ENCODE measurements at regions not wholly inside any gene's neighbourhood (a gene's known extent, or its start where the extent isn't known, plus 50 kb on each side); places are given as distances from the start of the nearest gene placed in this dataset.
"Not testable (repeated sequence)": the region's sequence is repeated elsewhere in the genome, so short reads cannot be mapped to it uniquely, and the experiment has no call there.

- 58% methylated on average over 4 of the region's 4 CpGs for WGBS, 2 donors
- Histone ChIP-seq H3K4me3 (replicated peaks in 1 of 3) (no peak overlapping the region), H3K27ac (no peak overlapping the region), H3K9me3 (no peaks in the 10 kb centered on the region), H3K27me3 (no peaks in the 10 kb centered on the region), H3K36me3 (no peaks in the 10 kb centered on the region), H3K4me1 (no peaks in the 10 kb centered on the region)
- TF ChIP-seq CTCF (IDR thresholded peaks at IDR 0.05) (no peak), POLR2A (IDR thresholded peaks at IDR 0.05) (no peak)
- DNase-seq, result no peak
- intact Hi-C loops (cut with DNase I), result no loop called here
Measured at GRCh38 chr9:21533597-21533996, 51.5 kb upstream of the IFNE start.

- Histone ChIP-seq H3K27me3 (no peaks in the 10 kb centered on the region), H3K9me3 (no peaks in the 10 kb centered on the region), H3K36me3 (no peaks in the 10 kb centered on the region), H3K27ac (no peak overlapping the region), H3K4me1 (no peaks in the 10 kb centered on the region), H3K4me3 (replicated peaks in 1 of 3) (no peak overlapping the region)
- no peak for DNase-seq
- WGBS, 2 donors, result 91 to 95% methylated on average over 2 of the region's 2 CpGs
- TF ChIP-seq POLR2A (IDR thresholded peaks at IDR 0.05) (no peak), CTCF (IDR thresholded peaks at IDR 0.05) (no peak)
- intact Hi-C loops (cut with DNase I), result no loop called here
Measured at GRCh38 chr9:21535396-21535795, 53.3 kb upstream of the IFNE start.

GRCh38 chr9:21542787-21543186 lies 60.7 kb upstream of the IFNE start:
- intact Hi-C loops (cut with DNase I), result no loop called here
- DNase-seq, result no peak
- Histone ChIP-seq H3K36me3 (no peaks in the 10 kb centered on the region), H3K4me1 (peaks cover 9 to 14% of the 10 kb centered on the region in 2 donors), H3K27ac (no peak overlapping the region), H3K4me3 (replicated peaks in 1 of 3) (no peak overlapping the region), H3K9me3 (no peaks in the 10 kb centered on the region), H3K27me3 (no peaks in the 10 kb centered on the region)
- TF ChIP-seq POLR2A (IDR thresholded peaks at IDR 0.05), result no peak
- TF ChIP-seq CTCF (IDR thresholded peaks at IDR 0.05), result no peak
- WGBS, 2 donors, result 65 to 70% methylated on average over 2 of the region's 2 CpGs

GRCh38 chr9:21543187-21543586 lies 61.1 kb upstream of the IFNE start:
- TF ChIP-seq POLR2A (IDR thresholded peaks at IDR 0.05) (no peak), CTCF (IDR thresholded peaks at IDR 0.05) (no peak)
- intact Hi-C loops (cut with DNase I), result no loop called here
- peaks cover 9 to 14% of the 10 kb centered on the region in 2 donors for H3K4me1 ChIP-seq
- no peaks in the 10 kb centered on the region for H3K27me3 ChIP-seq
- WGBS, 2 donors, result 81 to 84% methylated on average over 4 of the region's 4 CpGs
- H3K4me3 ChIP-seq (replicated peaks in 1 of 3), result no peak overlapping the region
- no peaks in the 10 kb centered on the region for H3K36me3 ChIP-seq
- H3K9me3 ChIP-seq, result no peaks in the 10 kb centered on the region
- no peak for DNase-seq
- H3K27ac ChIP-seq, result no peak overlapping the region

- H3K9me3 ChIP-seq; H3K27ac ChIP-seq; H3K4me3 ChIP-seq (replicated peaks in 1 of 3); H3K27me3 ChIP-seq; intact Hi-C loops (cut with DNase I); DNase-seq; H3K36me3 ChIP-seq: not testable (repeated sequence)
- WGBS, 2 donors, result 83 to 86% methylated on average over 4 of the region's 4 CpGs
- H3K4me1 ChIP-seq, result peaks cover 15 to 19% of the 10 kb centered on the region in 2 donors
Measured at GRCh38 chr9:21543816-21544215, 61.7 kb upstream of the IFNE start.

- H3K4me3 ChIP-seq (replicated peaks in 1 of 3), result no peak overlapping the region
- peaks cover 25 to 30% of the 10 kb centered on the region in 2 donors for H3K4me1 ChIP-seq
- no peak for DNase-seq
- H3K9me3 ChIP-seq, result no peaks in the 10 kb centered on the region
- no peak overlapping the region for H3K27ac ChIP-seq
- WGBS, 2 donors, result 28 to 29% methylated on average over 1 of the region's 1 CpG
- TF ChIP-seq POLR2A (IDR thresholded peaks at IDR 0.05) (no peak), CTCF (IDR thresholded peaks at IDR 0.05) (no peak)
- no peaks in the 10 kb centered on the region for H3K36me3 ChIP-seq
- intact Hi-C loops (cut with DNase I), result no loop called here
- no peaks in the 10 kb centered on the region for H3K27me3 ChIP-seq
Measured at GRCh38 chr9:21546949-21547348, 64.8 kb upstream of the IFNE start.
